Upper lobe of right lung (tissue), 1 donor: ENCODE measurements at regions not wholly inside any gene's neighbourhood (a gene's known extent, or its start where the extent isn't known, plus 50 kb on each side); places are given as distances from the start of the nearest gene placed in this dataset.

Experiments used
- ATAC-seq: fragments of 200-7000 bp; cut with Tn5 transposase; one replicate; pipeline ENCODE4 v1.9.1; 2020; ENCODE audit warnings: mild to moderate bottlenecking, moderate library complexity
- DNase-seq: peaks from one replicate; pipeline ENCODE4 v3.0.0-alpha.2; 2020
- H3K27ac ChIP-seq: fragments of 200-600 bp; one replicate; pipeline ENCODE4 v1.8.0; 2022
- H3K27me3 ChIP-seq: fragments of 200-600 bp; one replicate; pipeline ENCODE4 v1.8.0; 2022; ENCODE audit warnings: mild to moderate bottlenecking
- H3K36me3 ChIP-seq: fragments of 200-600 bp; one replicate; pipeline ENCODE4 v1.8.0; 2022
- H3K4me1 ChIP-seq: fragments of 200-600 bp; one replicate; pipeline ENCODE4 v1.8.0; 2022
- H3K4me3 ChIP-seq: fragments of 200-600 bp; one replicate; pipeline ENCODE4 v1.8.0; 2022; ENCODE audit warnings: mild to moderate bottlenecking
- H3K9me3 ChIP-seq: fragments of 200-600 bp; one replicate; pipeline ENCODE4 v1.8.0; 2022
- CTCF ChIP-seq: fragments of 200-600 bp; IDR thresholded peaks from one replicate; pipeline ENCODE4 v1.8.0; 2022; ENCODE audit warnings: antibody characterized with exemption
- intact Hi-C: fragments of 100-400 bp; cut with DNase I; formaldehyde crosslinking; loops from one replicate; pipeline ENCODE4 v1.11.0; 2022
- donor health status: DM: no; HTN: yes; CAD: no; lungs with severe emphysema.

DNA sequence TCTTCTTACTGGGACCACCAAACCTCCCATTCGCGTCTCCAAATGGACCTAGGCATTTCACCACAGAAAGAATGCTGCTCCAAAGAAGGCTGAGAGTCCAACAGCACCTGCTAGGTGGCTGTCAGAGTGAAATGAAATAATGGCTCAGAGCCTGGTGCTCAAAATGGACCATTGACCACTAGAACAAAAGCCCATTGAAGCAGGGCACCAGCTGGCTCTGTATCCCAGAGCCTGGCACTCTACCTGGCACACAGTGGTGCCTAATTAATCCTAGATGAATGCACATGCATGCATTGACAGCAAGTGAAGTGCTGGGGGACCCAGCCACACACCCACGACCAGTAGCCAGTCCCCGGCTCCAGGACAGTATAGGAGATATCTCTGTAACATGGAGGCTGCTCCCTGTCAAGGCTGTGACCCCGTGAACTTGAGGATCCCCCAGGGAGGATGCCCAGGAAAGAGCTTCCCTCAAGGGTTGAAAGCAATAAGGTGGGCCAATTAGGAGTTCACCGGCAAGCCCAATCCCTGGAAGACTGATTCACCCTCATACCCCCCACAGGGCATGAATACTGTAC lies 261.3 kb downstream of the TNS1 start:
- H3K4me1 ChIP-seq, result peaks cover 19% of the 10 kb centered on the region
- no peak overlapping the region for H3K4me3 ChIP-seq
- H3K36me3 ChIP-seq, result no peaks in the 10 kb centered on the region
- TF ChIP-seq CTCF, result no peak
- H3K27me3 ChIP-seq, result no peaks in the 10 kb centered on the region
- intact Hi-C loops, result no loop called here
- H3K9me3 ChIP-seq, result no peaks in the 10 kb centered on the region
- H3K27ac ChIP-seq, result no peak overlapping the region
- ATAC-seq, result no peak
- DNase-seq, result no peak

DNA sequence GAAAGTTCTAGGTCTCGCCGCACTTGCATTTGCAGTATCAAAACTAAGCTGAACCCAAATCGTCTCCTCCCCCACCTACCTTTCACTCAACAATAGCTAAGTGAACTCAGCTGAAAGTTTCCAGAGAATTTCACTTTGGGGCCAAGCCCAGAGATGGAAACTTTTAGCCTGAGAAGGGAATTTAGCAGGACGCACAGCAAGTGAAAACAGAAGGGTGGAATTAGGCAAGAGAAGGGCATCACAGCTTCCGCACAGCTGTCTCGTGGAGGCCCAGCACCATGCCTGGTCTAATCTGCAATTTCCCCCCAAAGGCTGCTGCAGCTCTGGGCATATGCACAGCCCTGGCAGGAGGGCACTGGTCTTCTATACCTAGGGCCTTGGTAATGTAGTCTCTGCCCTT lies 262.0 kb downstream of the TNS1 start:
- no peak overlapping the region for H3K27ac ChIP-seq
- intact Hi-C loops, result no loop called here
- no peak for ATAC-seq

DNA sequence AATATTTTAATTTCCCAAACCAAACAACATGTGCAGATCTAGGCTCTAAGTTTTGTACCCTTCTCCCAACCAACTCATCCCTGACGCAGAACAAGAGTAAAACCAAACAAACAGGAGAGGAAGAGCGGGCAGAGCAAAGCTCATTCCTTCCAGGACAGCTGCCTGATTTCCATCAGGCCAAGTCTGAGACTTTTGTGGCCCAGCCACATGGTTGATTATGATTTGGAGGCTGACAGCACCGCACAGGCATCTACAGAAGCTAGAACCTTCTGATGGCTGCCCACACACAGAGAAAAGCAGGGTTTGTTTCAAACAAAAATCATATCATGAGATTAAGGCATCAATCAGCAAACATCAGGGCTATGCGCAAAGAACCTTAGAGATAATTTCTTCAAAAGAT lies 262.6 kb downstream of the TNS1 start:
- H3K27ac ChIP-seq, result no peak overlapping the region
- H3K9me3 ChIP-seq, result no peaks in the 10 kb centered on the region
- H3K36me3 ChIP-seq, result no peaks in the 10 kb centered on the region
- H3K27me3 ChIP-seq, result no peaks in the 10 kb centered on the region
- DNase-seq (no peak), ATAC-seq (no peak)
- no peak overlapping the region for H3K4me3 ChIP-seq
- peaks cover 21% of the 10 kb centered on the region for H3K4me1 ChIP-seq
- TF ChIP-seq CTCF, result no peak
- intact Hi-C loops, result no loop called here

More for the DNA sequence above, 262.0 kb downstream of the TNS1 start:
- no peak for DNase-seq
- H3K4me1 ChIP-seq, result peaks cover 21% of the 10 kb centered on the region
- no peak for TF ChIP-seq CTCF
- no peaks in the 10 kb centered on the region for H3K36me3 ChIP-seq
- no peak overlapping the region for H3K4me3 ChIP-seq
- H3K9me3 ChIP-seq, result no peaks in the 10 kb centered on the region
- no peaks in the 10 kb centered on the region for H3K27me3 ChIP-seq

DNA sequence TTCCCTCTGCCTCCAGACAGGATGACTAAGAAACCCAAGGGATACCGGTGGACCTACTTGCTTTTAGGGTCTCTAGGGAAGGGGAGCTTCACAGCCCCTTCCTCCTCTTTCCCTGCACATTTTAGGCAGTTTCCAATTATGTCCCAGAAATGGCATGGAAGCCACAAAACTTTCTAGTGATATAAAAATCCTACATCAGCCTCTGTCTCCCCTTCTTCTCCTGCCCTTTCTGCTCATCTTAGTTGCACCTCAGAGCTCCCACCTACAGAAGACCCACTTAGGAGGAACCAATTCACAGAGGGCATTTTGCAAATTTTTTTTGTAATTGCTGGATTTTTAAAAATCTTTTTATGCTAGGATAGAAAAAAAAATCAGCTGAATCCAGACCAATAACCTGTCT lies 263.1 kb downstream of the TNS1 start:
- Histone ChIP-seq H3K27me3 (no peaks in the 10 kb centered on the region), H3K4me1 (peaks cover 21% of the 10 kb centered on the region), H3K27ac (no peak overlapping the region), H3K4me3 (no peak overlapping the region), H3K36me3 (no peaks in the 10 kb centered on the region), H3K9me3 (no peaks in the 10 kb centered on the region)
- intact Hi-C loops, result no loop called here
- no peak for TF ChIP-seq CTCF
- DNase-seq (no peak), ATAC-seq (no peak)

GRCh38 chr2:217738061-217738460 lies 264.7 kb downstream of the TNS1 start:
- no peak overlapping the region for H3K27ac ChIP-seq
- H3K9me3 ChIP-seq, result no peaks in the 10 kb centered on the region
- TF ChIP-seq CTCF, result no peak
- H3K4me1 ChIP-seq, result peaks cover 25% of the 10 kb centered on the region
- ATAC-seq (no peak), DNase-seq (no peak)
- no peak overlapping the region for H3K4me3 ChIP-seq
- no peaks in the 10 kb centered on the region for H3K36me3 ChIP-seq
- intact Hi-C loops, result no loop called here
- no peaks in the 10 kb centered on the region for H3K27me3 ChIP-seq
